ENCODE measurements at regions not wholly inside any gene's neighbourhood (a gene's known extent, or its start where the extent isn't known, plus 50 kb on each side); places are given as distances from the start of the nearest gene placed in this dataset.

GRCh38 chr16:8088820-8089338, 501.4 kb downstream of the TMEM114 start:
- H3K4me3 ChIP-seq (ENCODE audit: low read depth, low read length): no peak overlapping the region
- TF ChIP-seq CTCF (conservative IDR thresholded peaks at IDR 0.05; ENCODE audit: low read depth, low read length): no peak
- no peak for DNase-seq (ENCODE audit: low read depth)

DNA sequence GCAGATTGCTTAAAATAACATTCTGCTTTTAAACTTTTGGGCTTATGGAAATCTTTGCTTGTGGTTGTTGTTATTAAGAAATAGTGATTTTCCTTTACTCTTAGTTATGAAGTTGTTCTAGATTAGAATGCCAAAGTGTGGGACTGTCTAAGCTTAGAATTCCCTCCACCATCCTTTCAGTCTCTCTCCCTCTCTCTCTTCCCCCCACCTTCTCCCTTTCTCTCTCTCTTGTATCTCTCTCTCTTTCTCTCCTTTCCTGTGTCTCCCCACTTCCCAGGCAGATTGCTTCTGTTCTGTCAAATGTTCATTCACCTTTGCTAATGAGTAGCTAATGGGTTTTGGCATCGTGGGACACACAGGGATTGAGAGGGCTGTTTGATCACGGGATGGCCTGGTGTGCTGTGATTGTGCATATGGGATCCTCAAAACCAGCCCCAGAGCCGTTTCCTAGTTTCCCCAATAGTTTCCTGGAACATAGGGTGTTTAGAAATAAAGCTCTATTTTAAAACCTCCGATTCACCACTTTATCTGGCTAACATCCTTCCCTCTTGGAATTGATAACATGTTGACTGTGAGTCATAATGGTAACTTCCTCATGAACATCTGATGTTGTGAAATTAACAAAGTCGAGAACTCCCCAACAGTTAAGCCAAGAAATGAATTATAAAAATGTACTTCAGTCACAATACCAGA, 502.6 kb downstream of the TMEM114 start:
- no peak for DNase-seq (ENCODE audit: low read depth)
- no peak overlapping the region for H3K4me3 ChIP-seq (ENCODE audit: low read depth, low read length)
- TF ChIP-seq CTCF (conservative IDR thresholded peaks at IDR 0.05; ENCODE audit: low read depth, low read length): no peak

- H3K4me3 ChIP-seq (ENCODE audit: low read depth, low read length): no peak overlapping the region
- no peak for TF ChIP-seq CTCF (conservative IDR thresholded peaks at IDR 0.05; ENCODE audit: low read depth, low read length)
- no peak for DNase-seq (ENCODE audit: low read depth)
Observed at GRCh38 chr16:8087146-8087545, 503.2 kb downstream of the TMEM114 start.

- no peak overlapping the region for H3K4me3 ChIP-seq (ENCODE audit: low read depth, low read length)
- DNase-seq (ENCODE audit: low read depth): no peak
- TF ChIP-seq CTCF (conservative IDR thresholded peaks at IDR 0.05; ENCODE audit: low read depth, low read length): no peak
Observed at GRCh38 chr16:8084882-8085281, 505.4 kb downstream of the TMEM114 start.

GRCh38 chr16:8084302-8084701, 506.0 kb downstream of the TMEM114 start:
- TF ChIP-seq CTCF (conservative IDR thresholded peaks at IDR 0.05; ENCODE audit: low read depth, low read length): no peak
- DNase-seq (ENCODE audit: low read depth): no peak

GRCh38 chr16:8083560-8083959, 506.8 kb downstream of the TMEM114 start:
- DNase-seq (ENCODE audit: low read depth): no peak
- no peak for TF ChIP-seq CTCF (conservative IDR thresholded peaks at IDR 0.05; ENCODE audit: low read depth, low read length)
- H3K4me3 ChIP-seq (ENCODE audit: low read depth, low read length): no peak overlapping the region

More at GRCh38 chr16:8084302-8084701, 506.0 kb downstream of the TMEM114 start:
- no peak overlapping the region for H3K4me3 ChIP-seq (ENCODE audit: low read depth, low read length)

- no peak overlapping the region for H3K4me3 ChIP-seq (ENCODE audit: low read depth, low read length)
- no peak for TF ChIP-seq CTCF (conservative IDR thresholded peaks at IDR 0.05; ENCODE audit: low read depth, low read length)
- no peak for DNase-seq (ENCODE audit: low read depth)
Observed at GRCh38 chr16:8080817-8081216, 509.5 kb downstream of the TMEM114 start.

Measured in epithelial cell of proximal tubule (primary cell).